RWPE1 (cell line): ENCODE measurements at regions not wholly inside any gene's neighbourhood (a gene's known extent, or its start where the extent isn't known, plus 50 kb on each side); places are given as distances from the start of the nearest gene placed in this dataset.

Experiments
- CTCF ChIA-PET: fragments of 350-600 bp; sonication (Branson Sonifier 250); formaldehyde crosslinking; extraction: SDS; loops from one replicate; lab custom pipeline; 2021; lab: Yijun Ruan, JAX
- POLR2A ChIA-PET: fragments of 400-600 bp; formaldehyde crosslinking; extraction: SDS; loops from one replicate; lab custom pipeline; 2020; ENCODE audit warnings: antibody characterized with exemption; ENCODE audit not compliant: low non-redundant PET; lab: Yijun Ruan, JAX
- DNase-seq: peaks from one replicate; pipeline ENCODE4 v3.0.0; 2012; ENCODE audit warnings: low spot score
- H3K27ac ChIP-seq: fragments of 450-650 bp; 2 replicates; pipeline ENCODE4 v1.5.1; 2017
- TF ChIP-seq, protein P1 (sequence below): fragments of 450-650 bp; conservative IDR thresholded peaks from 2 replicates; pipeline ENCODE4 v1.5.1; 2017; ENCODE audit warnings: low read depth, mild to moderate bottlenecking

DNA sequence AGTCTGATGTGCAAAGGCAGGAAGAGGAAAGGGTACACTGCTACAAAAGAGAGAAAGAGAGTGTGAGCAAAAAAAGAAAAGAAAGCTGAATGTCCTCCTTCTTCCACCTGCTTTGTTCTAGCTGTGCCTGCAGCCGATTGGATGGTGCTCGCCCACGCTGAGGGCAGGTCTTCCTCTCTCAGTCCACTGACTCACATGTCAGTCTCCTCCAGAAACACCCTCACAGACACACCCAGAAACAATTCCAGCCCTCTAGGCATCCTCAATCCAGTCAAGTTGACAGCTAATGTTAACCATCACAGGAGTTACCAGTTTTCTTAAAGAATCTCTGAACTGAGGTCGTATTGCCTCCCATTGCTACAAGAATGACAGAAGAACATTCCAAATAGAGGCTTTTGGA lies 411.9 kb upstream of the SASH1 start:
- DNase-seq: peak; percentile 45
- CTCF ChIA-PET: interaction anchor here (0.6 kb wide), 1 partner anchor 99 kb away, joined by 3 read pairs; no protein-coding TSS in a partner anchor

GRCh38 chr6:147933224-147933623 lies 409.4 kb upstream of the SASH1 start:
- ChIA-PET CTCF (no interaction called here), POLR2A (no interaction called here)
- H3K27ac ChIP-seq: no peak overlapping the region
- TF ChIP-seq, protein P1, sequence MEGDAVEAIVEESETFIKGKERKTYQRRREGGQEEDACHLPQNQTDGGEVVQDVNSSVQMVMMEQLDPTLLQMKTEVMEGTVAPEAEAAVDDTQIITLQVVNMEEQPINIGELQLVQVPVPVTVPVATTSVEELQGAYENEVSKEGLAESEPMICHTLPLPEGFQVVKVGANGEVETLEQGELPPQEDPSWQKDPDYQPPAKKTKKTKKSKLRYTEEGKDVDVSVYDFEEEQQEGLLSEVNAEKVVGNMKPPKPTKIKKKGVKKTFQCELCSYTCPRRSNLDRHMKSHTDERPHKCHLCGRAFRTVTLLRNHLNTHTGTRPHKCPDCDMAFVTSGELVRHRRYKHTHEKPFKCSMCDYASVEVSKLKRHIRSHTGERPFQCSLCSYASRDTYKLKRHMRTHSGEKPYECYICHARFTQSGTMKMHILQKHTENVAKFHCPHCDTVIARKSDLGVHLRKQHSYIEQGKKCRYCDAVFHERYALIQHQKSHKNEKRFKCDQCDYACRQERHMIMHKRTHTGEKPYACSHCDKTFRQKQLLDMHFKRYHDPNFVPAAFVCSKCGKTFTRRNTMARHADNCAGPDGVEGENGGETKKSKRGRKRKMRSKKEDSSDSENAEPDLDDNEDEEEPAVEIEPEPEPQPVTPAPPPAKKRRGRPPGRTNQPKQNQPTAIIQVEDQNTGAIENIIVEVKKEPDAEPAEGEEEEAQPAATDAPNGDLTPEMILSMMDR: no peak
- DNase-seq: no peak

More for the DNA sequence above, 411.9 kb upstream of the SASH1 start:
- no peak overlapping the region for H3K27ac ChIP-seq
- POLR2A ChIA-PET: no interaction called here
- TF ChIP-seq, protein P1: no peak

DNA sequence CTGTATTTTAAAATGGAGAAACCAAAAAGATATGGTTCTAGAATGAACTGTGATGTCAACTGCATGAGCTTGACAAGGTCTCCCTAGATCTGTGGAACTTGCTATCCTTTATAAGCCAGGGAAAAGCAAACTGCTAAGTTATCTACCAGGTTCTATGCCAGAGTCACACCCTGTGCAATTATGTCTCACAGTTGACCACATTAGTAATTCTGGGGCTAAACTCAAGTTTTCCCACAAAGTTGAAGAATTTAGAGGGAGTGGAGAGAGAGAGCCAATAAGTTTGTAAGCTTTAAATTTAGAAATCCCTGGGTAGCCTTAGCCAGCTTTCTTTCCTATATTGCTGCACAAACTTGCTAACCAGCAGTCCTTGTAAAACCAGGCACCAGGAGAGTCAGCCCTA lies 407.0 kb upstream of the SASH1 start:
- DNase-seq: no peak
- TF ChIP-seq, protein P1: no peak
- ChIA-PET CTCF (no interaction called here), POLR2A (no interaction called here)
- H3K27ac ChIP-seq: no peak overlapping the region

DNA sequence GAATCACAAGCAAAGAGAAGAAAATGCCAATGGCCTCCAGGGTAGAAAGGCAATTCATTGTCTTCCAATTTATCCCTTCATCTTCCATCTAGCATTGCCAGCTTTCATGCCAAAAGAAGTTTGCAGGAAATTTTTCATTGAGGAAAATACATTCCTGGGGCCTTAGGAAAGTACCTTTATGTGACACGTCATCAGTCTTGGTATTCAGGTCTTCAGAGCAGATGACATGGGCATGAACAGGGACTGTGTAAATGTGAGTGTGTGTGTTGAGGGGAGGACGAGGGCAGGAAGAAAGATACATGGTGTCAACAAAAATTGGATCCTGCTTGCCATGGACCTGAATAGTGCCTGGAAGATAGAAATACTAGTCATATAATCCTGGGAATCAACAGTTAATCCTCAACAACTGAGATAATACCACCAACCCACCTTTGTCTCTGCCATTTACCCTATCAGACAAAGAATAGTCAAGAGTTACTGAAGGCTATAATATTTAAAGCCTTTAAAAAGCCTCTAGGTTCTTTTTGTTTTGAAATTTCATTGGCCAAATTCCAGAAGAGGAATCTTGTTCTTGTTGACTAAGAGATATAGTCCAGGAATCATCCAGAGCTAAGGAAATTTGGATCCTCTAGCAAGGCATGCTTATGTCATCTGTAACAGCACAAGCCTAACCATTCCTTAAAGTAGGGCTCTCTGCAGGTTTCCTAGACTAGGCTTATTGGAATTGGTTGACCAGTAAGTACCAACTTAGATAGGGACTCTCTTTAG lies 405.8 kb upstream of the SASH1 start:
- POLR2A ChIA-PET: no interaction called here

GRCh38 chr6:147941143-147941542 lies 401.5 kb upstream of the SASH1 start:
- ChIA-PET CTCF (no interaction called here), POLR2A (no interaction called here)
- no peak overlapping the region for H3K27ac ChIP-seq
- TF ChIP-seq, protein P1: no peak
- no peak for DNase-seq

More for the DNA sequence above, 405.8 kb upstream of the SASH1 start:
- CTCF ChIA-PET: no interaction called here
- H3K27ac ChIP-seq: no peak overlapping the region
- TF ChIP-seq, protein P1: no peak
- no peak for DNase-seq

GRCh38 chr6:147942363-147942762 lies 400.3 kb upstream of the SASH1 start:
- DNase-seq: no peak
- CTCF ChIA-PET: no interaction called here
- POLR2A ChIA-PET: no interaction called here
- TF ChIP-seq, protein P1: no peak
- no peak overlapping the region for H3K27ac ChIP-seq
